Myocyte (in vitro differentiated cells): ENCODE measurements at regions not wholly inside any gene's neighbourhood (a gene's known extent, or its start where the extent isn't known, plus 50 kb on each side); places are given as distances from the start of the nearest gene placed in this dataset.
A peak's percentile ranks its signal among the peaks of the same experiment; 100 is the strongest.

Experiments
- DNase-seq: peaks from one replicate; pipeline ENCODE4 v3.0.0-alpha.2; 2012; ENCODE audit warnings: low read depth

- peak; percentile 5 for DNase-seq
Measured at GRCh38 chrX:115491766-115492165, 69.2 kb upstream of the PLS3 start.

- no peak for DNase-seq
Measured at GRCh38 chrX:115493015-115493414, 68.0 kb upstream of the PLS3 start.

- DNase-seq: peak; percentile 59
Measured at GRCh38 chrX:115494161-115494560, 66.8 kb upstream of the PLS3 start.

- DNase-seq: peak; percentile 61
Measured at GRCh38 chrX:115499112-115499805, 61.7 kb upstream of the PLS3 start.

GRCh38 chrX:115503099-115503498 is 57.9 kb upstream of the PLS3 start:
- DNase-seq: no peak

- no peak for DNase-seq
Measured at GRCh38 chrX:115504167-115504566, 56.8 kb upstream of the PLS3 start.
